WTC11 (cell line): ENCODE measurements at regions not wholly inside any gene's neighbourhood (a gene's known extent, or its start where the extent isn't known, plus 50 kb on each side); places are given as distances from the start of the nearest gene placed in this dataset.

Source experiments
- ATAC-seq: fragments of 200-7000 bp; cut with Tn5 transposase; 2 replicates; pipeline ENCODE4 v1.10.0; 2021; ENCODE audit warnings: mild to moderate bottlenecking, moderate library complexity
- CTCF ChIA-PET: fragments of 300-600 bp; sonication (Branson Sonifier 250); formaldehyde crosslinking; loops from one replicate; lab custom pipeline; 2021; ENCODE audit warnings: antibody characterized with exemption; lab: Charles Lee
- POLR2A ChIA-PET: fragments of 350-600 bp; sonication (Branson Sonifier 250); formaldehyde crosslinking; loops from one replicate; lab custom pipeline; 2021; ENCODE audit warnings: antibody characterized with exemption; lab: Charles Lee
- DNase-seq: peaks from one replicate; pipeline ENCODE4 v3.0.0; 2021; ENCODE audit warnings: low spot score
- H3K27ac Mint-ChIP-seq: 2 replicates; pipeline ENCODE4 v1.8.0; 2021; ENCODE audit warnings: mixed read lengths
- H3K27me3 Mint-ChIP-seq: 2 replicates; pipeline ENCODE4 v1.8.0; 2021; ENCODE audit warnings: low read depth, mild to moderate bottlenecking, moderate library complexity, mixed read lengths
- H3K36me3 Mint-ChIP-seq: 2 replicates; pipeline ENCODE4 v1.8.0; 2021; ENCODE audit warnings: mixed read lengths
- H3K4me1 Mint-ChIP-seq: 2 replicates; pipeline ENCODE4 v1.8.0; 2022; ENCODE audit warnings: mixed read lengths
- H3K4me3 Mint-ChIP-seq: 2 replicates; pipeline ENCODE4 v1.8.0; 2021; ENCODE audit warnings: mild to moderate bottlenecking, moderate library complexity, mixed read lengths
- H3K9me3 Mint-ChIP-seq: 2 replicates; pipeline ENCODE4 v1.8.0; 2021; ENCODE audit warnings: mixed read lengths
- AR ChIP-seq: fragments of 250-450 bp; sonication (Bioruptor Pico); IDR thresholded peaks from 2 replicates; pipeline ENCODE4 v1.9.0; 2021; ENCODE audit warnings: mild to moderate bottlenecking
- ATF2 ChIP-seq: sonication (generic); formaldehyde crosslinking; IDR thresholded peaks from 2 replicates; pipeline ENCODE4 v1.8.1; 2022; ENCODE audit warnings: low read depth, missing genetic modification reagents, borderline replicate concordance
- FOXJ3 ChIP-seq: sonication (generic); formaldehyde crosslinking; IDR thresholded peaks from 2 replicates; pipeline ENCODE4 v1.9.0; 2021; ENCODE audit warnings: missing genetic modification reagents, mild to moderate bottlenecking, borderline replicate concordance
- GTF2I ChIP-seq: fragments of 250-450 bp; sonication (Bioruptor Pico); conservative IDR thresholded peaks from 2 replicates; pipeline ENCODE4 v1.4.0; 2021; ENCODE audit warnings: mild to moderate bottlenecking
- HMGA2 ChIP-seq: fragments of 250-450 bp; sonication (Bioruptor Pico); IDR thresholded peaks from 2 replicates; pipeline ENCODE4 v1.4.0; 2021; ENCODE audit warnings: mild to moderate bottlenecking, moderate library complexity
- IRF1 ChIP-seq: sonication (generic); formaldehyde crosslinking; IDR thresholded peaks from 2 replicates; pipeline ENCODE4 v1.8.0; 2023; ENCODE audit warnings: missing genetic modification reagents
- KAT7 ChIP-seq: sonication (generic); formaldehyde crosslinking; IDR thresholded peaks from 2 replicates; pipeline ENCODE4 v1.8.1; 2023; ENCODE audit warnings: missing genetic modification reagents, mild to moderate bottlenecking, borderline replicate concordance
- MLX ChIP-seq: sonication (generic); formaldehyde crosslinking; IDR thresholded peaks from 2 replicates; pipeline ENCODE4 v1.8.1; 2023; ENCODE audit warnings: mild to moderate bottlenecking, missing genetic modification reagents, moderate library complexity
- NFE2L1 ChIP-seq: sonication (generic); formaldehyde crosslinking; IDR thresholded peaks from 2 replicates; pipeline ENCODE4 v1.8.1; 2023; ENCODE audit warnings: missing genetic modification reagents
- NFYB ChIP-seq: sonication (generic); formaldehyde crosslinking; conservative IDR thresholded peaks from 2 replicates; pipeline ENCODE4 v1.8.0; 2022; ENCODE audit warnings: low read depth, missing genetic modification reagents
- NR1H2 ChIP-seq: sonication (generic); formaldehyde crosslinking; IDR thresholded peaks from 2 replicates; pipeline ENCODE4 v1.9.0; 2021; ENCODE audit warnings: mild to moderate bottlenecking, moderate library complexity, missing genetic modification reagents
- NR2C2 ChIP-seq: sonication (generic); formaldehyde crosslinking; IDR thresholded peaks from 2 replicates; pipeline ENCODE4 v1.8.0; 2022; ENCODE audit warnings: mild to moderate bottlenecking, missing genetic modification reagents
- SOX15 ChIP-seq: fragments of 250-450 bp; sonication (Bioruptor Pico); IDR thresholded peaks from 2 replicates; pipeline ENCODE4 v1.9.0; 2021; ENCODE audit warnings: mild to moderate bottlenecking
- STAT6 ChIP-seq: sonication (generic); formaldehyde crosslinking; conservative IDR thresholded peaks from 2 replicates; pipeline ENCODE4 v1.8.1; 2023; ENCODE audit warnings: mild to moderate bottlenecking, low read depth, missing genetic modification reagents, moderate library complexity
- USF1 ChIP-seq: sonication (generic); formaldehyde crosslinking; IDR thresholded peaks from 2 replicates; pipeline ENCODE4 v1.8.0; 2022; ENCODE audit warnings: mild to moderate bottlenecking, missing genetic modification reagents
- ZNF219 ChIP-seq: sonication (generic); formaldehyde crosslinking; IDR thresholded peaks from 2 replicates; pipeline ENCODE4 v1.8.0; 2023; ENCODE audit warnings: missing genetic modification reagents, mild to moderate bottlenecking, borderline replicate concordance

GRCh38 chr1:58158016-58158415 is 388.5 kb downstream of the OMA1 start (continued):
- TF ChIP-seq NFE2L1 (CRISPR knock-in tag) (no peak), AR (CRISPR knock-in tag) (no peak), ATF2 (CRISPR knock-in tag) (no peak), STAT6 (CRISPR knock-in tag) (no peak), GTF2I (no peak)

GRCh38 chr1:58157256-58157655 is 389.3 kb downstream of the OMA1 start:
- no peak for DNase-seq
- Mint-ChIP-seq H3K27ac (no peak overlapping the region), H3K9me3 (no peaks in the 10 kb centered on the region), H3K36me3 (no peaks in the 10 kb centered on the region), H3K4me3 (no peak overlapping the region), H3K27me3 (no peaks in the 10 kb centered on the region), H3K4me1 (peaks cover 14% of the 10 kb centered on the region)
- TF ChIP-seq ZNF219 (CRISPR knock-in tag) = no peak
- no peak for TF ChIP-seq NFE2L1 (CRISPR knock-in tag)
- no peak for TF ChIP-seq SOX15 (CRISPR knock-in tag)
- no peak for TF ChIP-seq HMGA2 (CRISPR knock-in tag)
- TF ChIP-seq NFYB (CRISPR knock-in tag) = no peak
- no peak for TF ChIP-seq KAT7 (CRISPR knock-in tag)
- TF ChIP-seq IRF1 (CRISPR knock-in tag) = no peak
- TF ChIP-seq USF1 (CRISPR knock-in tag) = no peak
- TF ChIP-seq FOXJ3 (CRISPR knock-in tag) = no peak
- no peak for TF ChIP-seq NR2C2
- TF ChIP-seq NR1H2 (CRISPR knock-in tag) = no peak
- no peak for TF ChIP-seq MLX (CRISPR knock-in tag)
- ATAC-seq = no peak
- ChIA-PET POLR2A (no interaction called here), CTCF (interaction anchor here (1.1 to 1.5 kb wide), 3 partner anchors 62 to 190 kb away, joined by 3 read pairs; no protein-coding TSS in a partner anchor)
